ENCODE measurements at regions not wholly inside any gene's neighbourhood (a gene's known extent, or its start where the extent isn't known, plus 50 kb on each side); places are given as distances from the start of the nearest gene placed in this dataset.

DNA sequence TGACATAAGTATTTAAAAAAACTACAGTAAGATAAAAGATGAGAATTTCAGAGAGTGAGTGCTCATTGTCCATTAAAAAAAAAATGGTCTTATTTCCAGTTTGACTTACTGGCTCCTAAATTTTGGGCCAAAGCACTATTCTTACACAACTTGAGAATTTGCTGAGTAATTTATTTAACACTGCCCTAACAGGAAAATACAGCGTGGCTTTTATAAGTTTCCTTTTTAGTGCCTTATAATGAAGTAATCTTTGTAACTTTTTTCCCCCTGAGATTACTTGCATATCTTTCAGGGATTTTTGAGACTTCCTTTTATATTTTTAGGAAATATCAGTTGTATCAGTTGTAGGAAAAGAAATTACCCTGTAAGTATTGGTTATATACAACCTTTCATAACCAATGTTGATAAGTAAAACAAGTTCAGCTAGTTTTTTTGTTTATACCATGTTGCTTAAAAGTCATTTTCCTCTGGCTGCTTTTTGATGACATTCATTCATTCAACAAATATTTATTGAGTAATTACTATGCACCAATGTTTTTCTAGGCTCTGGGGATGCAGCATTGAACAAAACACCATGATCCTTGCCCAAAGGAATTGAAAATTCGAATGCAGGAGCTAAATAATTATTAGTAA lies 106.4 kb upstream of the SGK1 start:
- Histone ChIP-seq H3K4ac (replicated peaks; ENCODE audit: insufficient read length, low read depth, low read length) (no peak overlapping the region), H3K4me3 (ENCODE audit: extremely low read depth in 1 of 4, insufficient read depth in 2 of 4, low read depth in 3 of 4, low read length in 4 of 4) (no peak overlapping the region), H4K91ac (replicated peaks; ENCODE audit: insufficient read length, low read length) (no peak overlapping the region), H3K27me3 (replicated peaks in 1 of 4; ENCODE audit: control insufficient read depth in 3 of 4, extremely low read depth in 1 of 4, insufficient read depth in 3 of 4, low read length in 3 of 4) (no peaks in the 10 kb centered on the region), H3K9ac (replicated peaks in 1 of 4; ENCODE audit: extremely low read depth in 1 of 4, low read depth in 3 of 4, low read length in 3 of 4) (no peak overlapping the region), H4K5ac (ENCODE audit: insufficient read length, low read depth, low read length) (no peak overlapping the region), H2BK120ac (replicated peaks; ENCODE audit: low read depth, low read length) (no peak overlapping the region), H3K23ac (ENCODE audit: insufficient read length) (no peak overlapping the region), H2AFZ (ENCODE audit: low read length) (no peak overlapping the region), H3K14ac (ENCODE audit: insufficient read length) (no peak overlapping the region), H3K56ac (replicated peaks; ENCODE audit: insufficient read length, low read depth, low read length) (no peak overlapping the region), H4K8ac (ENCODE audit: extremely low read depth, insufficient read depth, low read length) (no peak overlapping the region), H2BK12ac (ENCODE audit: low read depth, low read length) (no peak overlapping the region), H2BK20ac (ENCODE audit: low read length) (no peak overlapping the region), H3K27ac (ENCODE audit: low read depth, low read length) (no peak overlapping the region), H3K23me2 (ENCODE audit: low read depth, low read length) (no peaks in the 10 kb centered on the region), H3K4me2 (ENCODE audit: insufficient read depth in 1 of 2, low read depth in 2 of 2, low read length in 2 of 2) (no peak overlapping the region), H3K18ac (ENCODE audit: extremely low read depth, low read length) (no peak overlapping the region), H3K36me3 (ENCODE audit: control insufficient read depth in 2 of 4, insufficient read depth in 4 of 4, low read length in 3 of 4) (no peaks in the 10 kb centered on the region), H4K20me1 (replicated peaks in 1 of 2; ENCODE audit: control insufficient read depth in 1 of 2, insufficient read depth in 2 of 2, low read length in 2 of 2) (no peaks in the 10 kb centered on the region), H2BK5ac (ENCODE audit: low read depth, low read length) (no peak overlapping the region), H2BK15ac (ENCODE audit: low read length) (no peak overlapping the region), H3K79me2 (ENCODE audit: control insufficient read depth in 1 of 2, insufficient read depth in 2 of 2, low read length in 2 of 2) (no peaks in the 10 kb centered on the region), H3K79me1 (ENCODE audit: low read depth, low read length) (no peaks in the 10 kb centered on the region), H3K4me1 (replicated peaks in 1 of 4; ENCODE audit: control insufficient read depth in 3 of 4, insufficient read depth in 4 of 4, low read length in 3 of 4) (no peaks in the 10 kb centered on the region), H2AK5ac (ENCODE audit: low read depth, low read length) (no peak overlapping the region), H3K9me3 (ENCODE audit: insufficient read depth in 2 of 2, low read depth in 1 of 2, low read length in 1 of 2) (peaks cover 6% of the 10 kb centered on the region in 2 experiments; a peak in 2 of 4 replicates)
- 88% methylated on average over 2 of the region's 2 CpGs; no CpG with 5 or more reads in 1 of the 2 experiments for WGBS, 2 experiments (ENCODE audit: extremely low coverage in 1 of 2, insufficient coverage in 1 of 2, insufficient read length in 1 of 2, insufficient replicate concordance in 2 of 2, low coverage in 1 of 2, low lambda C conversion rate in 2 of 2, missing lambda C conversion rate in 1 of 2)
- POLR2A ChIA-PET (ENCODE audit: partially characterized antibody) = interaction anchor here (1.1 kb wide), 1 partner anchor 14 kb away, joined by 3 read pairs; no protein-coding TSS in a partner anchor
- TF ChIP-seq BACH1 (IDR thresholded peaks at IDR 0.05; ENCODE audit: low read length) = no peak
- TF ChIP-seq RNF2 (IDR thresholded peaks at IDR 0.05; ENCODE audit: borderline replicate concordance, low read depth, low read length, missing control alignments, poor library complexity, severe bottlenecking) = no peak
- no peak for TF ChIP-seq CBX8 (IDR thresholded peaks at IDR 0.05; ENCODE audit: borderline replicate concordance, low read depth, low read length)
- no peak for TF ChIP-seq SP4 (IDR thresholded peaks at IDR 0.05; ENCODE audit: low read length)
- TF ChIP-seq KDM1A (IDR thresholded peaks at IDR 0.05; ENCODE audit: borderline replicate concordance, low read length) = no peak
- no peak for TF ChIP-seq RAD21 (IDR thresholded peaks at IDR 0.05 in 1 of 2, conservative IDR thresholded peaks at IDR 0.05 in 1 of 2; ENCODE audit: low read depth in 2 of 2, low read length in 2 of 2)
- TF ChIP-seq HDAC6 (IDR thresholded peaks at IDR 0.05; ENCODE audit: low read depth, low read length) = no peak
- TF ChIP-seq ZNF274 (IDR thresholded peaks at IDR 0.05; ENCODE audit: borderline replicate concordance, extremely low read depth, low read length) = no peak
- no peak for FAIRE-seq
- CTCF ChIA-PET (ENCODE audit: partially characterized antibody) = interaction anchor here (0.6 kb wide), 1 partner anchor 336 kb away, joined by 4 read pairs; no protein-coding TSS in a partner anchor
- DNase-seq (ENCODE audit: low read depth in 1 of 2, low spot score in 2 of 2) = no peak
